ENCODE measurements at regions not wholly inside any gene's neighbourhood (a gene's known extent, or its start where the extent isn't known, plus 50 kb on each side); places are given as distances from the start of the nearest gene placed in this dataset.

GRCh38 chr4:30989508-30989907, 269.3 kb downstream of the PCDH7 start:
- no peak for TF ChIP-seq CREB1 (IDR thresholded peaks at IDR 0.05; ENCODE audit: low read depth)
- TF ChIP-seq RAD21 (IDR thresholded peaks at IDR 0.05; ENCODE audit: low read depth) = no peak
- TF ChIP-seq CEBPB (IDR thresholded peaks at IDR 0.05) = no peak
- TF ChIP-seq NFIC (IDR thresholded peaks at IDR 0.05) = no peak
- TF ChIP-seq FOXM1 (IDR thresholded peaks at IDR 0.05; ENCODE audit: borderline replicate concordance, low read depth) = no peak
- TF ChIP-seq TEAD4 (IDR thresholded peaks at IDR 0.05) = no peak
- TF ChIP-seq MAX (IDR thresholded peaks at IDR 0.05) = no peak
- TF ChIP-seq EP300 (IDR thresholded peaks at IDR 0.05; ENCODE audit: borderline replicate concordance) = no peak
- no peak for TF ChIP-seq USF1 (IDR thresholded peaks at IDR 0.05)
- TF ChIP-seq TCF12 (IDR thresholded peaks at IDR 0.05; ENCODE audit: low read depth) = no peak
- TF ChIP-seq YY1 (IDR thresholded peaks at IDR 0.05; ENCODE audit: low read depth) = no peak

- TF ChIP-seq EGR1 (IDR thresholded peaks at IDR 0.05) (no peak), RAD21 (IDR thresholded peaks at IDR 0.05; ENCODE audit: low read depth) (no peak), ZBTB7A (IDR thresholded peaks at IDR 0.05; ENCODE audit: low read depth) (no peak), YY1 (IDR thresholded peaks at IDR 0.05; ENCODE audit: low read depth) (no peak), TAF1 (IDR thresholded peaks at IDR 0.05; ENCODE audit: low read depth) (no peak), NFIC (IDR thresholded peaks at IDR 0.05) (no peak), TCF12 (IDR thresholded peaks at IDR 0.05; ENCODE audit: low read depth) (no peak), REST (IDR thresholded peaks at IDR 0.05; ENCODE audit: low read depth) (no peak), EP300 (IDR thresholded peaks at IDR 0.05; ENCODE audit: borderline replicate concordance) (no peak), CEBPB (IDR thresholded peaks at IDR 0.05) (no peak), USF1 (IDR thresholded peaks at IDR 0.05) (no peak), CREB1 (IDR thresholded peaks at IDR 0.05; ENCODE audit: low read depth) (no peak), MAX (IDR thresholded peaks at IDR 0.05) (no peak), FOXM1 (IDR thresholded peaks at IDR 0.05; ENCODE audit: borderline replicate concordance, low read depth) (no peak), TEAD4 (IDR thresholded peaks at IDR 0.05) (no peak)
Measured at GRCh38 chr4:30996841-30997240, 276.7 kb downstream of the PCDH7 start.

- no peak for TF ChIP-seq EGR1 (IDR thresholded peaks at IDR 0.05)
- TF ChIP-seq TAF1 (IDR thresholded peaks at IDR 0.05; ENCODE audit: low read depth) = no peak
- TF ChIP-seq ZBTB7A (IDR thresholded peaks at IDR 0.05; ENCODE audit: low read depth) = no peak
- TF ChIP-seq TCF12 (IDR thresholded peaks at IDR 0.05; ENCODE audit: low read depth) = no peak
- TF ChIP-seq CREB1 (IDR thresholded peaks at IDR 0.05; ENCODE audit: low read depth) = no peak
- TF ChIP-seq REST (IDR thresholded peaks at IDR 0.05; ENCODE audit: low read depth) = no peak
- no peak for TF ChIP-seq NFIC (IDR thresholded peaks at IDR 0.05)
- no peak for TF ChIP-seq RAD21 (IDR thresholded peaks at IDR 0.05; ENCODE audit: low read depth)
- TF ChIP-seq CEBPB (IDR thresholded peaks at IDR 0.05) = no peak
- no peak for TF ChIP-seq USF1 (IDR thresholded peaks at IDR 0.05)
- no peak for TF ChIP-seq MAX (IDR thresholded peaks at IDR 0.05)
- TF ChIP-seq FOXM1 (IDR thresholded peaks at IDR 0.05; ENCODE audit: borderline replicate concordance, low read depth) = no peak
- TF ChIP-seq EP300 (IDR thresholded peaks at IDR 0.05; ENCODE audit: borderline replicate concordance) = no peak
- no peak for TF ChIP-seq TEAD4 (IDR thresholded peaks at IDR 0.05)
Measured at GRCh38 chr4:31005037-31005436, 284.9 kb downstream of the PCDH7 start.

GRCh38 chr4:31007858-31008257, 287.7 kb downstream of the PCDH7 start:
- TF ChIP-seq YY1 (IDR thresholded peaks at IDR 0.05; ENCODE audit: low read depth) (no peak), CREB1 (IDR thresholded peaks at IDR 0.05; ENCODE audit: low read depth) (no peak), TEAD4 (IDR thresholded peaks at IDR 0.05) (no peak), CEBPB (IDR thresholded peaks at IDR 0.05) (no peak)

GRCh38 chr4:31009926-31010325, 289.8 kb downstream of the PCDH7 start:
- TF ChIP-seq ZBTB7A (IDR thresholded peaks at IDR 0.05; ENCODE audit: low read depth) = no peak
- TF ChIP-seq REST (IDR thresholded peaks at IDR 0.05; ENCODE audit: low read depth) = no peak
- TF ChIP-seq CEBPB (IDR thresholded peaks at IDR 0.05) = no peak
- TF ChIP-seq CREB1 (IDR thresholded peaks at IDR 0.05; ENCODE audit: low read depth) = no peak
- no peak for TF ChIP-seq FOXM1 (IDR thresholded peaks at IDR 0.05; ENCODE audit: borderline replicate concordance, low read depth)
- TF ChIP-seq EGR1 (IDR thresholded peaks at IDR 0.05) = no peak
- no peak for TF ChIP-seq NFIC (IDR thresholded peaks at IDR 0.05)
- no peak for TF ChIP-seq MAX (IDR thresholded peaks at IDR 0.05)
- TF ChIP-seq TEAD4 (IDR thresholded peaks at IDR 0.05) = no peak
- no peak for TF ChIP-seq TCF12 (IDR thresholded peaks at IDR 0.05; ENCODE audit: low read depth)
- TF ChIP-seq USF1 (IDR thresholded peaks at IDR 0.05) = no peak
- TF ChIP-seq RAD21 (IDR thresholded peaks at IDR 0.05; ENCODE audit: low read depth) = no peak
- TF ChIP-seq YY1 (IDR thresholded peaks at IDR 0.05; ENCODE audit: low read depth) = no peak
- no peak for TF ChIP-seq TAF1 (IDR thresholded peaks at IDR 0.05; ENCODE audit: low read depth)
- TF ChIP-seq EP300 (IDR thresholded peaks at IDR 0.05; ENCODE audit: borderline replicate concordance) = no peak
